Stomach (tissue), 4 donors: ENCODE measurements at regions not wholly inside any gene's neighbourhood (a gene's known extent, or its start where the extent isn't known, plus 50 kb on each side); places are given as distances from the start of the nearest gene placed in this dataset.
"Not testable (repeated sequence)": the region's sequence is repeated elsewhere in the genome, so short reads cannot be mapped to it uniquely, and the experiment has no call there.

Source experiments
- POLR2A ChIP-seq, 4 donors: fragments of 450-650 bp; IDR thresholded peaks; one replicate each; pipeline ENCODE4 v1.6.1; 2016; ENCODE audit warnings: antibody characterized with exemption in 4 of 4, control low read depth in 2 of 4, mild to moderate bottlenecking in 1 of 4, moderate library complexity in 1 of 4
- TF ChIP-seq, protein P1 (sequence below), 7 experiments: fragments of 450-650 bp in 4 of 7; fragments of 200-600 bp in 3 of 7; sonication (generic) in 3 of 7; IDR thresholded peaks; one replicate each; pipeline ENCODE4 v1.5.1; 2016 to 2019; ENCODE audit warnings: antibody characterized with exemption in 7 of 7, control low read depth in 2 of 7, mild to moderate bottlenecking in 1 of 7

DNA sequence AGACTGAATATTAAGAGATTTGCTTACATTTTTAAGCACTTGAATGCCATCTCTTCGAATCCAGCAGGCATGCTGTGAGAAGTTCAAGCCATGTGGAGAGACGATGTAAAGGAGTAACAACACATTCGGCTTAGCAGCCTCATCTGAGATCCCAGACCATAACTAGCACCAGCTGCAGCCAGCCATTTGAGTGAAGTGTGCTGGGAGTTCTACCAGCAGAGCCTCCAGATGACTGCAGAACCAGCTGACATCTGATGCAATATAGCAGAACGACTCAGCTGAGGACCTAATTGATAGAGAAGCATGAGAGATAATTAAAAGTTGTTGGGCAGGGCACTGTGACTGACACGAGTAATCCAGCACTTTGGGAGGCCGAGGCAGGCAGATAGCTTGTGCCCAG is 98.2 kb upstream of the NOX4 start:
- TF ChIP-seq POLR2A (IDR thresholded peaks at IDR 0.05) = not testable (repeated sequence)
- TF ChIP-seq, protein P1, sequence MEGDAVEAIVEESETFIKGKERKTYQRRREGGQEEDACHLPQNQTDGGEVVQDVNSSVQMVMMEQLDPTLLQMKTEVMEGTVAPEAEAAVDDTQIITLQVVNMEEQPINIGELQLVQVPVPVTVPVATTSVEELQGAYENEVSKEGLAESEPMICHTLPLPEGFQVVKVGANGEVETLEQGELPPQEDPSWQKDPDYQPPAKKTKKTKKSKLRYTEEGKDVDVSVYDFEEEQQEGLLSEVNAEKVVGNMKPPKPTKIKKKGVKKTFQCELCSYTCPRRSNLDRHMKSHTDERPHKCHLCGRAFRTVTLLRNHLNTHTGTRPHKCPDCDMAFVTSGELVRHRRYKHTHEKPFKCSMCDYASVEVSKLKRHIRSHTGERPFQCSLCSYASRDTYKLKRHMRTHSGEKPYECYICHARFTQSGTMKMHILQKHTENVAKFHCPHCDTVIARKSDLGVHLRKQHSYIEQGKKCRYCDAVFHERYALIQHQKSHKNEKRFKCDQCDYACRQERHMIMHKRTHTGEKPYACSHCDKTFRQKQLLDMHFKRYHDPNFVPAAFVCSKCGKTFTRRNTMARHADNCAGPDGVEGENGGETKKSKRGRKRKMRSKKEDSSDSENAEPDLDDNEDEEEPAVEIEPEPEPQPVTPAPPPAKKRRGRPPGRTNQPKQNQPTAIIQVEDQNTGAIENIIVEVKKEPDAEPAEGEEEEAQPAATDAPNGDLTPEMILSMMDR (IDR thresholded peaks at IDR 0.05) = not testable (repeated sequence)
